Osteocyte (in vitro differentiated cells): ENCODE measurements at regions not wholly inside any gene's neighbourhood (a gene's known extent, or its start where the extent isn't known, plus 50 kb on each side); places are given as distances from the start of the nearest gene placed in this dataset.

Experiments
- DNase-seq: peaks from one replicate; pipeline ENCODE4 v3.0.0; 2021; ENCODE audit warnings: mixed read lengths; ENCODE audit not compliant: unreplicated experiment; ENCODE audit errors: extremely low spot score
- H3K27ac Mint-ChIP-seq: one replicate; pipeline ENCODE4 v1.8.0; 2021; ENCODE audit warnings: mild to moderate bottlenecking, mixed read lengths; ENCODE audit not compliant: unreplicated experiment
- H3K27me3 Mint-ChIP-seq: one replicate; pipeline ENCODE4 v1.8.0; 2021; ENCODE audit warnings: mixed read lengths; ENCODE audit not compliant: unreplicated experiment
- H3K36me3 Mint-ChIP-seq: one replicate; pipeline ENCODE4 v1.8.0; 2021; ENCODE audit warnings: mixed read lengths; ENCODE audit not compliant: unreplicated experiment
- H3K4me1 Mint-ChIP-seq: one replicate; pipeline ENCODE4 v1.8.0; 2021; ENCODE audit warnings: mixed read lengths; ENCODE audit not compliant: unreplicated experiment
- H3K4me3 Mint-ChIP-seq: one replicate; pipeline ENCODE4 v1.8.0; 2021; ENCODE audit warnings: mild to moderate bottlenecking, moderate library complexity, mixed read lengths; ENCODE audit not compliant: unreplicated experiment
- H3K9me3 Mint-ChIP-seq: one replicate; pipeline ENCODE4 v1.8.0; 2021; ENCODE audit warnings: mixed read lengths; ENCODE audit not compliant: unreplicated experiment
- TF ChIP-seq, protein P1 (sequence below): fragments of 200-600 bp; sonication (generic); IDR thresholded peaks from 2 replicates; pipeline ENCODE4 v1.5.0; 2021; ENCODE audit warnings: antibody characterized with exemption, mild to moderate bottlenecking, moderate library complexity

DNA sequence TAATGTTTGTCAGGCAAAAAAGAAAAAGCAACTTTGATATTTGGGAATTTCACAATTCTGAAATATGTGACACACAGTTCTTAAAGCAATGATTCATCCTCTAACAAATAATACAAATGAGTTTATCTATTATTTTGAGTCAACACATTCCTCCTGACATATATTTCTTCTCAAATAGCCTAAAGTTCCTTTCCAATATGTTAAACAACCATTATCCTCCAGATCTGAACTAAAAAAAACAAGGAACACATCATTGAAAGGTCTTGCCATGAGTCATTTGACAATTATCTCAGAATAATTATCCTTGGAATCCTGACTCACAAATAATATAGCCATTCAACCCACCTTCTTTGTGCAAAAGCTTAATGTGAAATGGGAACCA lies 208.7 kb upstream of the CDIN1 start:
- no peak for DNase-seq
- H3K4me3 Mint-ChIP-seq = no peak overlapping the region
- no peaks in the 10 kb centered on the region for H3K36me3 Mint-ChIP-seq
- peaks cover 29% of the 10 kb centered on the region for H3K4me1 Mint-ChIP-seq
- H3K27me3 Mint-ChIP-seq = no peaks in the 10 kb centered on the region
- peak overlapping the region; percentile 43 for H3K27ac Mint-ChIP-seq
- H3K9me3 Mint-ChIP-seq = peaks cover 5% of the 10 kb centered on the region
- TF ChIP-seq, protein P1, sequence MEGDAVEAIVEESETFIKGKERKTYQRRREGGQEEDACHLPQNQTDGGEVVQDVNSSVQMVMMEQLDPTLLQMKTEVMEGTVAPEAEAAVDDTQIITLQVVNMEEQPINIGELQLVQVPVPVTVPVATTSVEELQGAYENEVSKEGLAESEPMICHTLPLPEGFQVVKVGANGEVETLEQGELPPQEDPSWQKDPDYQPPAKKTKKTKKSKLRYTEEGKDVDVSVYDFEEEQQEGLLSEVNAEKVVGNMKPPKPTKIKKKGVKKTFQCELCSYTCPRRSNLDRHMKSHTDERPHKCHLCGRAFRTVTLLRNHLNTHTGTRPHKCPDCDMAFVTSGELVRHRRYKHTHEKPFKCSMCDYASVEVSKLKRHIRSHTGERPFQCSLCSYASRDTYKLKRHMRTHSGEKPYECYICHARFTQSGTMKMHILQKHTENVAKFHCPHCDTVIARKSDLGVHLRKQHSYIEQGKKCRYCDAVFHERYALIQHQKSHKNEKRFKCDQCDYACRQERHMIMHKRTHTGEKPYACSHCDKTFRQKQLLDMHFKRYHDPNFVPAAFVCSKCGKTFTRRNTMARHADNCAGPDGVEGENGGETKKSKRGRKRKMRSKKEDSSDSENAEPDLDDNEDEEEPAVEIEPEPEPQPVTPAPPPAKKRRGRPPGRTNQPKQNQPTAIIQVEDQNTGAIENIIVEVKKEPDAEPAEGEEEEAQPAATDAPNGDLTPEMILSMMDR = no peak

DNA sequence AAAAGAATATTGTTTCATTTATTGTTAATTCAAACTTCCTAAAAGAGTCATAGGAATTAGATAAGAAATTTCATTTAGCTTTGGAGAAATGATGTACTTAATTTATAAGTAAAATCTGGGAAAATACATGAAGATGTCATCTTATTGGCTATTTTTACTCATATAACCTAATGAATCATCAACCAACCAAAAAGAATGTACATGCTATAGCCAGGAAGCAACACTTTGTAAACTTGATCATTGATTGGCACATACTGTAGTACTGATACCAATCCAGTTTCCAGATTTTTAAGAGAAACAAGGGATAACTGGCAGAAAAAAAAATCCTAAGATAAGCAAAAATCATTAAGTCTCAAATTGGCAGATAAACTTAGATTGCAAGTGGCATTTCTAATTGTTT lies 207.9 kb upstream of the CDIN1 start:
- no peaks in the 10 kb centered on the region for H3K27me3 Mint-ChIP-seq
- TF ChIP-seq, protein P1 = no peak
- no peak for DNase-seq
- H3K4me3 Mint-ChIP-seq = no peak overlapping the region
- H3K36me3 Mint-ChIP-seq = no peaks in the 10 kb centered on the region
- H3K27ac Mint-ChIP-seq = no peak overlapping the region
- H3K9me3 Mint-ChIP-seq = peaks cover 5% of the 10 kb centered on the region
- H3K4me1 Mint-ChIP-seq = peaks cover 25% of the 10 kb centered on the region

- TF ChIP-seq, protein P1 = no peak
- Mint-ChIP-seq H3K4me3 (no peak overlapping the region), H3K4me1 (peaks cover 22% of the 10 kb centered on the region), H3K27ac (no peak overlapping the region), H3K27me3 (no peaks in the 10 kb centered on the region), H3K9me3 (peaks cover 11% of the 10 kb centered on the region), H3K36me3 (no peaks in the 10 kb centered on the region)
- DNase-seq = no peak
These were observed 206.5 kb upstream of the CDIN1 start for GRCh38 chr15:36372968-36373367.

DNA sequence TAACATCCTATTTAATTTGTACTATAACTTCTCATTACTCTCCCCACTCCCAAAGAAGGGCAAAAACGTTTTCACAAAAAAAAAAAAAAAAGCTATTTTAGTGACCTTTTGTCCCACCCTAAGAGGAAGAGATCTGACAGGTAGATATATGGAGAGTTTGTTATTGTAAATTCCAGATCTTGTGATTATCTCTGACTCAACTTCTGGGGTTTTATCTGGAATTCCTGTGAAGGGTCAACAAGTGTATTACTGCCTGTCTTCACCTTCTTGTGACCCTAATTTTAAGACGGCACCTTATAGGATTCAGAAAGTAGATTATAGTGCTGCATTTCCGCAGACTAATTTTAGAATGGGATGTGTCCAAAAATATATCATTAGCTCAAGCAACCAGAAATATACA lies 205.9 kb upstream of the CDIN1 start:
- H3K36me3 Mint-ChIP-seq = peaks cover 3% of the 10 kb centered on the region
- H3K9me3 Mint-ChIP-seq = peaks cover 15% of the 10 kb centered on the region
- DNase-seq = no peak
- H3K27ac Mint-ChIP-seq = no peak overlapping the region
- peaks cover 22% of the 10 kb centered on the region for H3K4me1 Mint-ChIP-seq
- no peak overlapping the region for H3K4me3 Mint-ChIP-seq
- H3K27me3 Mint-ChIP-seq = no peaks in the 10 kb centered on the region
- TF ChIP-seq, protein P1 = no peak

DNA sequence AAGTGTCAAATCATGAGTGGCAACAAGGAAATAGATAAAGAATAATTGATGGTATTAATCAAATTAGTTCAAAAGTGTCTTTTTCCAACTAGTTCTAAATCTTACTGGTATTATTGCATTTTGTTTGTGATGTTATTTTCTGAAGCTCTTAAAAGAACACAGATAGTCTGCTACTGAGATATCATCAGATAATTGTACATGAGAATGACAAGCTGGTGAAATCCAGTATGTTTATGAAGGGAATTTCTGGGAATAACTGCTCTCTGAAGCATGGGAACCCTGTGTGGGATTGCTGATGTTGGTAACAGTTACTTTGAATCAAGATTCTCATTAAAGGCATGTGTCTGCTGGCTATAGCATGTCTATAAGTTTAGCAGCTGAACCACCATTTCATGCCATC lies 190.3 kb upstream of the CDIN1 start:
- no peaks in the 10 kb centered on the region for H3K36me3 Mint-ChIP-seq
- DNase-seq = no peak
- no peaks in the 10 kb centered on the region for H3K27me3 Mint-ChIP-seq
- no peak overlapping the region for H3K4me3 Mint-ChIP-seq
- no peak overlapping the region for H3K27ac Mint-ChIP-seq
- TF ChIP-seq, protein P1 = no peak
- no peaks in the 10 kb centered on the region for H3K4me1 Mint-ChIP-seq
- H3K9me3 Mint-ChIP-seq = peaks cover under 1% of the 10 kb centered on the region
